H1 (cell line): ENCODE measurements at regions not wholly inside any gene's neighbourhood (a gene's known extent, or its start where the extent isn't known, plus 50 kb on each side); places are given as distances from the start of the nearest gene placed in this dataset.

Source experiments
- CBX5 ChIP-seq: fragments of 300-800, 300-1000 bp; sonication (generic); IDR thresholded peaks from 2 replicates; pipeline ENCODE4 v1.7.1; 2016; ENCODE audit warnings: antibody characterized with exemption, low read length, low read depth
- CEBPB ChIP-seq: IDR thresholded peaks from 2 replicates; pipeline ENCODE4 v1.6.1; 2012; ENCODE audit warnings: low read depth, low read length
- CHD1 ChIP-seq: IDR thresholded peaks from 2 replicates; pipeline ENCODE4 v1.6.1; 2012; ENCODE audit warnings: low read depth, low read length, improper control_type of control experiment
- CTCF ChIP-seq, 3 experiments: IDR thresholded peaks; 1 replicate in 2 of 3; 2 replicates in 1 of 3; pipeline versions ENCODE4 v1.5.1 to v1.6.1; 2011; ENCODE audit warnings: low read length in 3 of 3, mild to moderate bottlenecking in 3 of 3, inconsistent platforms in 2 of 3, low read depth in 1 of 3, moderate library complexity in 1 of 3; ENCODE audit not compliant: insufficient read depth in 1 of 3; ENCODE audit errors: control extremely low read depth in 1 of 3
- EZH2 ChIP-seq: fragments of 200-600 bp; sonication (generic); IDR thresholded peaks from 2 replicates; pipeline ENCODE4 v1.7.1; 2012; ENCODE audit warnings: low read depth, mild to moderate bottlenecking, moderate library complexity, low read length, inconsistent platforms; ENCODE audit not compliant: severe bottlenecking
- MAX ChIP-seq: IDR thresholded peaks from 2 replicates; pipeline ENCODE4 v1.6.1; 2012; ENCODE audit warnings: inconsistent platforms
- POLR2AphosphoS5 ChIP-seq: IDR thresholded peaks from 2 replicates; pipeline ENCODE4 v1.6.1; 2011; ENCODE audit warnings: low read depth, low read length
- RFX5 ChIP-seq: IDR thresholded peaks from 2 replicates; pipeline ENCODE4 v1.6.1; 2011; ENCODE audit warnings: low read depth, low read length, improper control_type of control experiment, borderline replicate concordance
- SIN3A ChIP-seq, 2 experiments: IDR thresholded peaks in 1 of 2; conservative IDR thresholded peaks in 1 of 2; 2 replicates each; pipeline ENCODE4 v1.6.1; 2011 to 2012; ENCODE audit warnings: low read length in 2 of 2, improper control_type of control experiment in 1 of 2, low read depth in 1 of 2, mild to moderate bottlenecking in 1 of 2
- SP2 ChIP-seq: IDR thresholded peaks from 2 replicates; pipeline ENCODE4 v1.6.1; 2012; ENCODE audit warnings: mild to moderate bottlenecking, low read length, inconsistent platforms
- SRF ChIP-seq: IDR thresholded peaks from 2 replicates; pipeline ENCODE4 v1.6.1; 2011; ENCODE audit warnings: mild to moderate bottlenecking, low read depth, low read length, moderate library complexity
- USF2 ChIP-seq: IDR thresholded peaks from 2 replicates; pipeline ENCODE4 v1.6.1; 2011; ENCODE audit warnings: low read length, improper control_type of control experiment

GRCh38 chr3:31124373-31124772 is 229.9 kb upstream of the GADL1 start:
- TF ChIP-seq SRF: no peak
- no peak for TF ChIP-seq CEBPB
- no peak for TF ChIP-seq USF2
- no peak for TF ChIP-seq CTCF (IDR thresholded peaks at IDR 0.05; ENCODE audit: control extremely low read depth in 1 of 3, insufficient read depth in 1 of 3, low read depth in 1 of 3, low read length in 3 of 3)
- no peak for TF ChIP-seq CBX5
- TF ChIP-seq CHD1: no peak
- no peak for TF ChIP-seq POLR2AphosphoS5
- TF ChIP-seq EZH2: no peak
- TF ChIP-seq SIN3A (conservative IDR thresholded peaks at IDR 0.05 in 1 of 2, IDR thresholded peaks at IDR 0.05 in 1 of 2; ENCODE audit: low read depth in 1 of 2, low read length in 2 of 2): no peak
- no peak for TF ChIP-seq SP2
- TF ChIP-seq MAX: no peak
- TF ChIP-seq RFX5: no peak
